HEK293 (cell line): ENCODE measurements at regions not wholly inside any gene's neighbourhood (a gene's known extent, or its start where the extent isn't known, plus 50 kb on each side); places are given as distances from the start of the nearest gene placed in this dataset.

Experiments used
- CTCF ChIA-PET: fragments of 350-600 bp; formaldehyde crosslinking; extraction: SDS; loops from one replicate; lab custom pipeline; 2021; ENCODE audit warnings: antibody characterized with exemption; lab: Yijun Ruan, JAX
- POLR2A ChIA-PET: fragments of 300-600 bp; formaldehyde crosslinking; extraction: SDS; loops from one replicate; lab custom pipeline; 2020; ENCODE audit warnings: antibody characterized with exemption, inconsistent platforms; lab: Yijun Ruan, JAX
- H3K27ac ChIP-seq: fragments of 200-500 bp; sonication (Bioruptor generic); 2 replicates; pipeline ENCODE4 v1.5.1; 2014; ENCODE audit warnings: low read depth, low read length, control low read depth, inconsistent platforms; ENCODE audit errors: extremely low read depth
- H3K36me3 ChIP-seq, 2 experiments: fragments of 200-500 bp in 1 of 2; sonication (Bioruptor generic) in 1 of 2; 1 replicate in 1 of 2; 2 replicates in 1 of 2; pipeline ENCODE4 v1.5.1; 2014 to 2017; ENCODE audit warnings: inconsistent platforms in 2 of 2, low read length in 2 of 2; ENCODE audit not compliant: control insufficient read depth in 2 of 2, insufficient read depth in 1 of 2
- H3K4me1 ChIP-seq: fragments of 200-500 bp; sonication (Bioruptor generic); 2 replicates; pipeline ENCODE4 v1.5.1; 2014; ENCODE audit warnings: mild to moderate bottlenecking, low read length, inconsistent platforms; ENCODE audit not compliant: control insufficient read depth, insufficient read depth
- H3K4me3 ChIP-seq: 2 replicates; pipeline ENCODE4 v1.5.1; 2011; ENCODE audit warnings: low read depth, mild to moderate bottlenecking, control low read depth, low read length, moderate library complexity
- H3K9me3 ChIP-seq: fragments of 200-500 bp; sonication (Bioruptor generic); 2 replicates; pipeline ENCODE4 v1.5.1; 2014; ENCODE audit warnings: low read depth, low read length, inconsistent platforms; ENCODE audit not compliant: control insufficient read depth, insufficient read depth
- AEBP2 ChIP-seq: fragments of 450-650 bp; formaldehyde crosslinking; IDR thresholded peaks from 2 replicates; pipeline ENCODE4 v1.5.1; 2016; ENCODE audit warnings: missing biosample characterization, missing genetic modification characterization, borderline replicate concordance
- ATF2 ChIP-seq: fragments of 450-650 bp; formaldehyde crosslinking; IDR thresholded peaks from 2 replicates; pipeline ENCODE4 v1.5.1; 2016; ENCODE audit warnings: missing biosample characterization, missing genetic modification characterization, low read depth
- BCL6B ChIP-seq: fragments of 450-650 bp; formaldehyde crosslinking; IDR thresholded peaks from 2 replicates; pipeline ENCODE4 v1.5.1; 2017; ENCODE audit warnings: missing biosample characterization, missing genetic modification characterization
- GLI4 ChIP-seq: fragments of 450-650 bp; formaldehyde crosslinking; IDR thresholded peaks from 2 replicates; pipeline ENCODE4 v1.5.1; 2016; ENCODE audit warnings: missing biosample characterization, missing genetic modification characterization
- OVOL3 ChIP-seq: fragments of 450-650 bp; formaldehyde crosslinking; IDR thresholded peaks from 2 replicates; pipeline ENCODE4 v1.5.1; 2016; ENCODE audit warnings: missing biosample characterization, missing genetic modification characterization
- PATZ1 ChIP-seq: fragments of 450-650 bp; formaldehyde crosslinking; IDR thresholded peaks from 2 replicates; pipeline ENCODE4 v1.5.1; 2016; ENCODE audit warnings: missing biosample characterization, missing genetic modification characterization
- PRDM4 ChIP-seq: fragments of 450-650 bp; formaldehyde crosslinking; IDR thresholded peaks from 2 replicates; pipeline ENCODE4 v1.5.1; 2017; ENCODE audit warnings: missing biosample characterization, missing genetic modification characterization
- RBAK ChIP-seq: fragments of 450-650 bp; formaldehyde crosslinking; IDR thresholded peaks from 2 replicates; pipeline ENCODE4 v1.5.1; 2016; ENCODE audit warnings: missing biosample characterization, missing genetic modification characterization
- SCRT1 ChIP-seq: fragments of 450-650 bp; formaldehyde crosslinking; IDR thresholded peaks from 2 replicates; pipeline ENCODE4 v1.5.1; 2016; ENCODE audit warnings: missing biosample characterization, missing genetic modification characterization, borderline replicate concordance
- SP7 ChIP-seq: fragments of 450-650 bp; formaldehyde crosslinking; IDR thresholded peaks from 2 replicates; pipeline ENCODE4 v1.5.1; 2016; ENCODE audit warnings: missing biosample characterization, missing genetic modification characterization
- ZBTB1 ChIP-seq: fragments of 450-650 bp; formaldehyde crosslinking; IDR thresholded peaks from 2 replicates; pipeline ENCODE4 v1.5.1; 2016; ENCODE audit warnings: missing biosample characterization, missing genetic modification characterization
- ZFHX2 ChIP-seq: fragments of 450-650 bp; formaldehyde crosslinking; conservative IDR thresholded peaks from 2 replicates; pipeline ENCODE4 v1.5.1; 2016; ENCODE audit warnings: missing biosample characterization, missing genetic modification characterization
- ZIC2 ChIP-seq: fragments of 450-650 bp; formaldehyde crosslinking; IDR thresholded peaks from 2 replicates; pipeline ENCODE4 v1.5.1; 2016; ENCODE audit warnings: missing biosample characterization, missing genetic modification characterization
- ZNF112 ChIP-seq: fragments of 450-650 bp; formaldehyde crosslinking; IDR thresholded peaks from 2 replicates; pipeline ENCODE4 v1.5.0; 2017; ENCODE audit warnings: missing biosample characterization, missing genetic modification characterization
- ZNF157 ChIP-seq: fragments of 450-650 bp; formaldehyde crosslinking; IDR thresholded peaks from 2 replicates; pipeline ENCODE4 v1.5.1; 2016; ENCODE audit warnings: missing biosample characterization, missing genetic modification characterization
- ZNF274 ChIP-seq, 2 experiments: fragments of 200-500 bp in 1 of 2; fragments of 450-650 bp in 1 of 2; sonication (Bioruptor generic) in 1 of 2; formaldehyde crosslinking in 1 of 2; IDR thresholded peaks; 2 replicates each; pipeline versions ENCODE4 v1.5.1 to v1.6.1; 2014 to 2016; ENCODE audit warnings: borderline replicate concordance in 1 of 2, inconsistent platforms in 1 of 2, low read length in 1 of 2, missing biosample characterization in 1 of 2, missing genetic modification characterization in 1 of 2
- ZNF302 ChIP-seq: fragments of 450-650 bp; formaldehyde crosslinking; IDR thresholded peaks from 2 replicates; pipeline ENCODE4 v1.5.1; 2016; ENCODE audit warnings: missing biosample characterization, missing genetic modification characterization, low read depth
- ZNF473 ChIP-seq: fragments of 450-650 bp; formaldehyde crosslinking; IDR thresholded peaks from 2 replicates; pipeline ENCODE4 v1.5.1; 2017; ENCODE audit warnings: missing biosample characterization, missing genetic modification characterization
- ZNF521 ChIP-seq: fragments of 450-650 bp; formaldehyde crosslinking; IDR thresholded peaks from 2 replicates; pipeline ENCODE4 v1.5.1; 2017; ENCODE audit warnings: missing biosample characterization, mild to moderate bottlenecking, missing genetic modification characterization
- ZNF548 ChIP-seq: fragments of 450-650 bp; formaldehyde crosslinking; IDR thresholded peaks from 2 replicates; pipeline ENCODE4 v1.5.1; 2016; ENCODE audit warnings: missing biosample characterization, missing genetic modification characterization
- ZNF621 ChIP-seq: fragments of 450-650 bp; formaldehyde crosslinking; IDR thresholded peaks from 2 replicates; pipeline ENCODE4 v1.5.1; 2017; ENCODE audit warnings: missing biosample characterization, missing genetic modification characterization
- ZNF626 ChIP-seq: fragments of 450-650 bp; sonication (Bioruptor Pico); formaldehyde crosslinking; IDR thresholded peaks from 2 replicates; pipeline ENCODE4 v1.5.1; 2018; ENCODE audit warnings: missing biosample characterization, missing genetic modification characterization, inconsistent platforms
- ZNF654 ChIP-seq: fragments of 450-650 bp; formaldehyde crosslinking; IDR thresholded peaks from 2 replicates; pipeline ENCODE4 v1.5.1; 2016; ENCODE audit warnings: low read depth, missing biosample characterization, missing genetic modification characterization
- ZNF664 ChIP-seq: fragments of 450-650 bp; formaldehyde crosslinking; IDR thresholded peaks from 2 replicates; pipeline ENCODE4 v1.5.1; 2016; ENCODE audit warnings: missing biosample characterization, missing genetic modification characterization
- ZNF670 ChIP-seq: fragments of 450-650 bp; formaldehyde crosslinking; IDR thresholded peaks from 2 replicates; pipeline ENCODE4 v1.5.1; 2016; ENCODE audit warnings: missing biosample characterization, missing genetic modification characterization, low read depth
- ZNF677 ChIP-seq: fragments of 450-650 bp; IDR thresholded peaks from 2 replicates; pipeline ENCODE4 v1.5.0; 2018; ENCODE audit warnings: missing biosample characterization, mild to moderate bottlenecking, missing genetic modification characterization, moderate library complexity
- ZNF792 ChIP-seq: fragments of 450-650 bp; formaldehyde crosslinking; IDR thresholded peaks from 2 replicates; pipeline ENCODE4 v1.5.1; 2016; ENCODE audit warnings: missing biosample characterization, missing genetic modification characterization
- ZSCAN16 ChIP-seq: fragments of 450-650 bp; formaldehyde crosslinking; IDR thresholded peaks from 2 replicates; pipeline ENCODE4 v1.5.1; 2016; ENCODE audit warnings: missing biosample characterization, missing genetic modification characterization

DNA sequence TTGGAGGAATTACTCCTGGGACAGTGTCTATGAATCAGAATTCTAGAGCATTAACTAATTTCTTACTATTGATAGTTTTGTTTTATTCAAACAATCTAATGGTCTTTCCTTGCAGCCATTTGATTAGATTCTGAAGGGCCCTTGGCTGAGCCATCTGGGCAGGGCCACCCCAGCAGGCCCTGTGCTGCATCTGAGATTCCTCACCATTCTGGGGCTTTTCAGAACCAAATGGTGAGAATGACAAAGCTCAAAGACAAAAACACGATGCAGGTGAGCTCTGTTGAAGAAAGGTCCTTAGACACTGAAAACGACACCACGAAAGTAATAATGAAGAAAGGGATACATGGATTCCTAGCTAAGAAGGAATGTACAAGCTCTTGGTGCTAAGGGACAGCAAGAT, 321.0 kb upstream of the IRX4 start:
- H3K27ac ChIP-seq: no peak overlapping the region
- H3K9me3 ChIP-seq: no peaks in the 10 kb centered on the region
- TF ChIP-seq ZNF677 (tag by site-specific recombination): no peak
- no peak for TF ChIP-seq ZNF302
- no peak for TF ChIP-seq ZIC2
- no peak for TF ChIP-seq ZNF664 (tag by site-specific recombination)
- no peak for TF ChIP-seq ZNF654
- no peak for TF ChIP-seq ZSCAN16 (tag by site-specific recombination)
- no peak for TF ChIP-seq BCL6B (tag by site-specific recombination)
- no peak for TF ChIP-seq ZNF670 (tag by site-specific recombination)
- no peak for TF ChIP-seq PATZ1 (tag by site-specific recombination)
- no peak for TF ChIP-seq ZFHX2 (tag by site-specific recombination)
- TF ChIP-seq AEBP2: no peak
- no peak for TF ChIP-seq ZNF473 (tag by site-specific recombination)
- no peak for TF ChIP-seq GLI4
- TF ChIP-seq SP7 (tag by site-specific recombination): no peak
- TF ChIP-seq, all 188 proteins: peak for 0
- H3K36me3 ChIP-seq: no peaks in the 10 kb centered on the region
- ChIA-PET POLR2A (no interaction called here), CTCF (no interaction called here)
- no peaks in the 10 kb centered on the region for H3K4me1 ChIP-seq
- H3K4me3 ChIP-seq: no peak overlapping the region

- H3K9me3 ChIP-seq: no peaks in the 10 kb centered on the region
- CTCF ChIA-PET: no interaction called here
- POLR2A ChIA-PET: no interaction called here
- no peaks in the 10 kb centered on the region for H3K4me1 ChIP-seq
- no peak overlapping the region for H3K4me3 ChIP-seq
- no peak overlapping the region for H3K27ac ChIP-seq
- no peaks in the 10 kb centered on the region for H3K36me3 ChIP-seq
- no peak for TF ChIP-seq ZNF521 (tag by site-specific recombination)
- no peak for TF ChIP-seq ZNF274 (IDR thresholded peaks at IDR 0.05; ENCODE audit: low read length)
- TF ChIP-seq ZNF274 (tag by site-specific recombination; IDR thresholded peaks at IDR 0.05; ENCODE audit: borderline replicate concordance): no peak
- no peak for TF ChIP-seq PRDM4
- no peak for TF ChIP-seq ZNF548 (tag by site-specific recombination)
- no peak for TF ChIP-seq ZBTB1 (tag by site-specific recombination)
- TF ChIP-seq RBAK (tag by site-specific recombination): no peak
- TF ChIP-seq ZNF157 (tag by site-specific recombination): no peak
- TF ChIP-seq SCRT1 (tag by site-specific recombination): no peak
- no peak for TF ChIP-seq ATF2 (tag by site-specific recombination)
- TF ChIP-seq ZNF792 (tag by site-specific recombination): no peak
- no peak for TF ChIP-seq ZNF621 (tag by site-specific recombination)
- TF ChIP-seq ZSCAN16 (tag by site-specific recombination): no peak
- TF ChIP-seq ZNF112 (tag by site-specific recombination): no peak
- TF ChIP-seq OVOL3 (tag by site-specific recombination): no peak
- no peak for TF ChIP-seq ZNF626
These were observed 319.1 kb upstream of the IRX4 start for GRCh38 chr5:2201832-2202231.
